H9 (cell line): ENCODE measurements at regions not wholly inside any gene's neighbourhood (a gene's known extent, or its start where the extent isn't known, plus 50 kb on each side); places are given as distances from the start of the nearest gene placed in this dataset.

Source experiments
- DNase-seq: peaks from one replicate; pipeline ENCODE4 v3.0.0-alpha.2; 2017
- H2AFZ ChIP-seq: one replicate; pipeline ENCODE4 v1.6.1; 2013; ENCODE audit warnings: mild to moderate bottlenecking, low read length, control low read depth, moderate library complexity
- H2AK5ac ChIP-seq: 2 replicates; pipeline ENCODE4 v1.6.1; 2013; ENCODE audit warnings: low read length, control low read depth, mixed read lengths; ENCODE audit not compliant: insufficient read length
- H2BK120ac ChIP-seq: one replicate; pipeline ENCODE4 v1.6.1; 2013; ENCODE audit warnings: low read depth, mild to moderate bottlenecking, low read length, control low read depth, inconsistent platforms; ENCODE audit not compliant: poor library complexity, severe bottlenecking
- H2BK12ac ChIP-seq: 2 replicates; pipeline ENCODE4 v1.6.1; 2013; ENCODE audit warnings: low read length, control low read depth, mixed read lengths, low read depth; ENCODE audit not compliant: insufficient read length
- H2BK15ac ChIP-seq: 2 replicates; pipeline ENCODE4 v1.6.1; 2013; ENCODE audit warnings: low read depth, low read length, control low read depth
- H2BK20ac ChIP-seq: one replicate; pipeline ENCODE4 v1.6.1; 2013; ENCODE audit warnings: low read depth, mild to moderate bottlenecking, low read length, control low read depth, inconsistent platforms; ENCODE audit not compliant: poor library complexity, severe bottlenecking
- H2BK5ac ChIP-seq: 2 replicates; pipeline ENCODE4 v1.6.1; 2013; ENCODE audit warnings: low read length, control low read depth, mixed read lengths; ENCODE audit not compliant: insufficient read length
- H3K14ac ChIP-seq: 2 replicates; pipeline ENCODE4 v1.6.1; 2013; ENCODE audit warnings: low read length, control low read depth; ENCODE audit not compliant: insufficient read depth
- H3K18ac ChIP-seq: 2 replicates; pipeline ENCODE4 v1.6.1; 2013; ENCODE audit warnings: low read depth, mild to moderate bottlenecking, mixed read lengths, low read length, control low read depth; ENCODE audit not compliant: insufficient read length
- H3K23ac ChIP-seq: 2 replicates; pipeline ENCODE4 v1.6.1; 2013; ENCODE audit warnings: low read length, control low read depth, mixed read lengths, low read depth; ENCODE audit not compliant: insufficient read length
- H3K23me2 ChIP-seq: 2 replicates; pipeline ENCODE4 v1.6.1; 2013; ENCODE audit warnings: low read depth, mild to moderate bottlenecking, mixed read lengths, low read length, control low read depth; ENCODE audit not compliant: insufficient read length, poor library complexity, severe bottlenecking
- H3K27ac ChIP-seq: 2 replicates; pipeline ENCODE4 v1.5.1; 2013; ENCODE audit warnings: low read length, control low read depth, mixed read lengths, low read depth; ENCODE audit not compliant: insufficient read length
- H3K27me3 ChIP-seq: 2 replicates; pipeline ENCODE4 v1.6.1; 2013; ENCODE audit warnings: low read length, control low read depth, inconsistent platforms; ENCODE audit not compliant: insufficient read depth
- H3K4ac ChIP-seq: 2 replicates; pipeline ENCODE4 v1.6.1; 2013; ENCODE audit warnings: low read depth, mild to moderate bottlenecking, control low read depth, inconsistent platforms, low read length, moderate library complexity
- H3K4me1 ChIP-seq: 2 replicates; pipeline ENCODE4 v1.6.1; 2013; ENCODE audit warnings: low read length, control low read depth, inconsistent platforms; ENCODE audit not compliant: insufficient read depth
- H3K4me2 ChIP-seq: 2 replicates; pipeline ENCODE4 v1.6.1; 2013; ENCODE audit warnings: low read length, control low read depth, mixed read lengths; ENCODE audit not compliant: insufficient read length, insufficient read depth
- H3K56ac ChIP-seq: 2 replicates; pipeline ENCODE4 v1.6.1; 2013; ENCODE audit warnings: low read depth, mild to moderate bottlenecking, mixed read lengths, low read length, control low read depth; ENCODE audit not compliant: insufficient read length
- H3K79me1 ChIP-seq: 2 replicates; pipeline ENCODE4 v1.6.1; 2013; ENCODE audit warnings: low read depth, mild to moderate bottlenecking, moderate library complexity, low read length, control low read depth, inconsistent platforms; ENCODE audit not compliant: insufficient read depth, poor library complexity, severe bottlenecking
- H3K79me2 ChIP-seq: 2 replicates; pipeline ENCODE4 v1.6.1; 2013; ENCODE audit warnings: low read length, control low read depth, inconsistent platforms; ENCODE audit not compliant: insufficient read depth
- H3K9ac ChIP-seq: 2 replicates; pipeline ENCODE4 v1.6.1; 2013; ENCODE audit warnings: low read length, control low read depth, mixed read lengths; ENCODE audit not compliant: insufficient read length; ENCODE audit errors: extremely low read depth
- H3K9me3 ChIP-seq: one replicate; pipeline ENCODE4 v1.6.1; 2013; ENCODE audit warnings: low read depth, low read length, inconsistent platforms; ENCODE audit not compliant: control insufficient read depth
- H3T11ph ChIP-seq: one replicate; pipeline ENCODE4 v1.6.1; 2013; ENCODE audit warnings: mild to moderate bottlenecking, low read length, control low read depth, inconsistent platforms
- H4K20me1 ChIP-seq: one replicate; pipeline ENCODE4 v1.6.1; 2013; ENCODE audit not compliant: control insufficient read depth, insufficient read length, insufficient read depth
- H4K5ac ChIP-seq: 2 replicates; pipeline ENCODE4 v1.6.1; 2013; ENCODE audit warnings: low read depth, mild to moderate bottlenecking, mixed read lengths, low read length, control low read depth; ENCODE audit not compliant: insufficient read length
- H4K8ac ChIP-seq: replicated peaks from 2 replicates; pipeline ENCODE4 v1.6.1; 2013; ENCODE audit warnings: low read length, control low read depth, mixed read lengths, low read depth; ENCODE audit not compliant: insufficient read length
- H4K91ac ChIP-seq: 2 replicates; pipeline ENCODE4 v1.6.1; 2013; ENCODE audit warnings: low read depth, mild to moderate bottlenecking, moderate library complexity, mixed read lengths, low read length, control low read depth; ENCODE audit not compliant: insufficient read length
- H3K27ac Mint-ChIP-seq, 3 experiments: 2 replicates in 2 of 3; 3 replicates in 1 of 3; pipeline ENCODE4 v1.8.0; 2020 to 2021; ENCODE audit warnings: mixed read lengths in 3 of 3, mild to moderate bottlenecking in 1 of 3, moderate library complexity in 1 of 3
- H3K27me3 Mint-ChIP-seq: 2 replicates; pipeline ENCODE4 v1.8.0; 2021; ENCODE audit warnings: low read depth, mild to moderate bottlenecking, moderate library complexity, mixed read lengths
- H3K36me3 Mint-ChIP-seq, 3 experiments: 2 replicates in 2 of 3; 3 replicates in 1 of 3; pipeline ENCODE4 v1.8.0; 2020 to 2021; ENCODE audit warnings: low read depth in 3 of 3, mixed read lengths in 3 of 3; ENCODE audit not compliant: insufficient read depth in 1 of 3
- H3K4me1 Mint-ChIP-seq, 2 experiments: 2 replicates each; pipeline ENCODE4 v1.8.0; 2020; ENCODE audit warnings: mixed read lengths in 2 of 2
- H3K4me3 Mint-ChIP-seq, 2 experiments: 2 replicates in 1 of 2; 3 replicates in 1 of 2; pipeline ENCODE4 v1.8.0; 2020 to 2021; ENCODE audit warnings: mild to moderate bottlenecking in 2 of 2, mixed read lengths in 2 of 2, moderate library complexity in 1 of 2
- H3K9me3 Mint-ChIP-seq, 2 experiments: 2 replicates in 1 of 2; 3 replicates in 1 of 2; pipeline ENCODE4 v1.8.0; 2020; ENCODE audit warnings: mild to moderate bottlenecking in 2 of 2, mixed read lengths in 2 of 2, moderate library complexity in 1 of 2
- CTCF ChIP-seq: fragments of 200-600 bp; sonication (generic); conservative IDR thresholded peaks from 3 replicates; pipeline ENCODE4 v1.8.0; 2021; ENCODE audit warnings: antibody characterized with exemption, mild to moderate bottlenecking
- WGBS: extraction: QIAGEN DNeasy Blood & Tissue Kit; methylation state at CpG from one replicate; pipeline ENCODE4 v1.1.7; 2013; ENCODE audit warnings: missing lambda C conversion rate, low lambda C conversion rate, mixed read lengths; ENCODE audit not compliant: insufficient read length; ENCODE audit errors: extremely low coverage; 5-methylcytosine and 5-hydroxymethylcytosine counted together

- no peaks in the 10 kb centered on the region for H3K23me2 ChIP-seq
- no peaks in the 10 kb centered on the region for H3K27me3 ChIP-seq
- no peak overlapping the region for H2BK20ac ChIP-seq
- no peaks in the 10 kb centered on the region for H3K79me1 ChIP-seq
- no peak overlapping the region for H2BK5ac ChIP-seq
- no peak overlapping the region for H3K56ac ChIP-seq
- no peak overlapping the region for H3K27ac Mint-ChIP-seq
- no peaks in the 10 kb centered on the region for H3K9me3 ChIP-seq
- H3K79me2 ChIP-seq: no peaks in the 10 kb centered on the region
- H3K18ac ChIP-seq: no peak overlapping the region
- no peaks in the 10 kb centered on the region for H3K4me1 ChIP-seq
- H3K27ac ChIP-seq: no peak overlapping the region
- H4K91ac ChIP-seq: no peak overlapping the region
- H4K5ac ChIP-seq: no peak overlapping the region
- H3T11ph ChIP-seq: no peak overlapping the region
- no CpG with 5 or more reads among the region's 5 CpGs for WGBS
- H3K14ac ChIP-seq: no peak overlapping the region
- no peak overlapping the region for H2BK12ac ChIP-seq
- H3K4me1 Mint-ChIP-seq: peaks cover 0 to 9% of the 10 kb centered on the region in 2 experiments; a peak in 2 of 4 replicates
- H3K9me3 Mint-ChIP-seq: peaks cover 0 to 3% of the 10 kb centered on the region in 2 experiments; a peak in 4 of 5 replicates
- H4K20me1 ChIP-seq: no peaks in the 10 kb centered on the region
- H3K23ac ChIP-seq: no peak overlapping the region
- H3K36me3 Mint-ChIP-seq: 0 out of 7 replicates have a peak, but pooled peaks cover 0 to 1% (median 0%) of the 10 kb centered on the region in 3 experiments
- no peak overlapping the region for H2AK5ac ChIP-seq
- H2BK120ac ChIP-seq: no peak overlapping the region
- no peak for TF ChIP-seq CTCF
- no peak overlapping the region for H3K4me2 ChIP-seq
- H4K8ac ChIP-seq: no peak overlapping the region
- no peak for DNase-seq
- H3K4me3 Mint-ChIP-seq: no peak overlapping the region
- no peak overlapping the region for H3K9ac ChIP-seq
- no peaks in the 10 kb centered on the region; the same call in 1 of the 2 replicates for H3K27me3 Mint-ChIP-seq
- no peak overlapping the region for H2BK15ac ChIP-seq
- no peak overlapping the region for H3K4ac ChIP-seq
- no peak overlapping the region for H2AFZ ChIP-seq
Observed at GRCh38 chr21:18812308-18812707, 408.7 kb upstream of the TMPRSS15 start.
